Activated CD8-positive, alpha-beta memory T cell treated with anti-CD3 and anti-CD28 coated beads for 48 hours (primary cell): ENCODE measurements at regions not wholly inside any gene's neighbourhood (a gene's known extent, or its start where the extent isn't known, plus 50 kb on each side); places are given as distances from the start of the nearest gene placed in this dataset.
"Not testable (repeated sequence)": the region's sequence is repeated elsewhere in the genome, so short reads cannot be mapped to it uniquely, and the experiment has no call there.

ENCODE experiments used
- DNase-seq, 3 experiments: peaks; one replicate each; pipeline ENCODE4 v3.0.0-alpha.2; 2020; ENCODE audit warnings: low read depth in 2 of 3, low spot score in 2 of 3

DNA sequence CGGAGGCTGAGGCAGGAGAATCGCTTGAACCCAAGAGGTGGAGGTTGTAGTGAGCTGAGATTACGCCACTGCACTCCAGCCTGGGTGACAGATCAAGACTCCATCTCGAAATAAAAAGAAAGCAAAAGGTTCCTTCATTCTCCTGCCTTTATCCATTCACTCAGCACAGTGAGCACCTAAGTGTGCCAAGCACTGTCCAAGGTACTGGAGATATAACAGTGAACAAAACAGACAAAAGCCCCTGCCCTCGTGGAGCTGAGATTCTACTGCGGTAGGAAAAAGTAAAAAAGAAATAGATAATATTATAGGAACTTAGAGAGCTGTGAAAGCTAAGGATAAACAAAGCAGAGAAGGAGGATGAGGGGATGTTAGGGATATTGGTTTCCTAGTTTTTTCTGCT is 235.5 kb downstream of the NPIPA7 start:
- not testable (repeated sequence) for DNase-seq

GRCh38 chr16:16618963-16619465 is 240.1 kb downstream of the NPIPA7 start:
- not testable (repeated sequence) for DNase-seq

- not testable (repeated sequence) for DNase-seq
Observed at GRCh38 chr16:16624367-16624766, 245.4 kb downstream of the NPIPA7 start.

DNA sequence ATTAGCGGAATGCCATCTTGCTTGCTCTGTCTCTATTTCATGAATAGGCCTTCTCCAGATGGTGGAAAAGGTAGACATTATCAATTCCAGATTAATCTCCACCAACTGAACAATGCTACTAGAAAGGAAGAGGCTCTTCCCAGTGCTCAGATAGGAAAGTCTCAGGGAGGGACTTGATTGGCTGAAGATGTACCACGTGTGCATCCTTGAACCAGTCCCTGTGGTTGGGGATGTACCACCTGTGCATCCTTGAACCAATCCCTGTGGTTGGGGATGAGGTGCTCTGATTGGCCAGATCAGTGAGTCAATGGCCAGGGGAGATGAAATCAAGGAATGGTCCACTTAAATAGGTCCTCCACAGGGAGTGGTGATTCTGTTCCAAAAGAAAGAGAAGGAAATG is 246.2 kb downstream of the NPIPA7 start:
- DNase-seq: not testable (repeated sequence)

DNA sequence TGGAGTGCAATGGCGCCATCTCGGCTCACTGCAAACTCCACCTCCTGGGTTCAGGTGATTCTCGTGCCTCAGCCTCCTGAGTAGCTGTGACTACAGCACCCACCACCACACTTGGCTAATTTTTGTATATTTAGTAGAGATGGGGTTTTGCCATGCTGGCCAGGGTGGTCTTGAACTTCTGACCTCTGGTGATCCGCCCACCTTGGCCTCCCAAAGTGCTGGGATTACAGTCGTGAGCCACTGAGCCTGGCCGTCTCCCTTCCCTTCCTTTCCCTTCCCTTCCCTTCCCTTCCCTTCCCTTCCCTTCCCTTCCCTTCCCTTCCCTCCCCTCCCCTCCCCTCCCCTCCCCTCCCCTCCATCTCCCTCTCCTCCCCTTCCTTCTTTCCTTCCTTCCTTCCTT is 248.9 kb downstream of the NPIPA7 start:
- not testable (repeated sequence) for DNase-seq

GRCh38 chr16:16638231-16638630 is 259.3 kb downstream of the NPIPA7 start:
- not testable (repeated sequence) for DNase-seq

- not testable (repeated sequence) for DNase-seq
Observed at GRCh38 chr16:16638714-16639113, 259.8 kb downstream of the NPIPA7 start.

- not testable (repeated sequence) for DNase-seq
Observed at GRCh38 chr16:16643828-16644227, 264.9 kb downstream of the NPIPA7 start.

DNA sequence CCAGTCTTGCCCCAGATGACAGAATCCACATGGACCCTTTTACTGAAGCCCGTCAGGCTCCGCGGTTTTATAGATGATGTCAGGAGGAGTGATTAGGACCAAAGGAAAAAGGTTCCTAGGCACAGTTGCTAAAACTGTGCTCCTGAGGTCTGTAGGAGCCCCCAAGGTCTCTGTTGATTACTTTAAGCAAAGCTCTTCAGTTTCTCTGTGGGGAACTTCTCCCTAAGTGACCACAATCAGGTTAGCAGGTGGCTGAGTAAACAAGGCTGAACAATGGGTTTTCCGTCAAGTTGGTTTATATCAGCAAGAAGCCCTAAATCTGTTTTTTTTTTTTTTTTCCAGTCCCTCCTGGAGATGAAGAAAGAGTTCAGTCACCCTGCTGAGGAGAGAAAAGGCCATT is 269.1 kb downstream of the NPIPA7 start:
- DNase-seq: not testable (repeated sequence)

DNA sequence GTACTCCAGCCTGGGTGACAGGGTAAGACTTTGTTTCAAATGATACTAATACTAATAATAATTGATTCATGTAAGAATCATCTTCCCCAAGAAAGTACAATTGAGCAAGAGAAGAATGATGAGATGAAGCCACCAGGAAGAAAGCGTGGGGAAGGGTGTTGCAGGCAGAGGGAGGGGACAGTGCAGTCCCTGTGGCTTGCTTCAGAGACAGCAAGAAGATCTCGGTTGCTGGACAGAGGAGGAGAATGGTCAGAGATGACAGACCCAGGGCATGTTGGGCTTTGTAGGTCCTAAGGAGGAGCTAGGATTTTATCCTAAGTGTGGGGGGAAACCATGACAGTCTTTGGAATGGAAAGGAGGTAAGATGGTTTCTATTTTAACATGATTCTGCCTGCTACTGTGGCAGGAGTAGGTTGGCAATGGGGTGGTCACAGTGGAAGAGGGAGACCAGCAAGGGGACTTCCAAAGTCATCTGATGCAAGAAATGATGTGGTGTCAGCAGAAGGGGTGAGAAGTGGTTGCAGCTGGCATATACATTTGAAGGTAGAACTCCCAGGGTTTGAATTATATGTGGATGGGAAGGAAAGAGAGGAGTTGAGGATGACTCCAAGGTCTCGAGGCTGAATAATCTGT is 293.4 kb downstream of the NPIPA7 start:
- DNase-seq: not testable (repeated sequence)

DNA sequence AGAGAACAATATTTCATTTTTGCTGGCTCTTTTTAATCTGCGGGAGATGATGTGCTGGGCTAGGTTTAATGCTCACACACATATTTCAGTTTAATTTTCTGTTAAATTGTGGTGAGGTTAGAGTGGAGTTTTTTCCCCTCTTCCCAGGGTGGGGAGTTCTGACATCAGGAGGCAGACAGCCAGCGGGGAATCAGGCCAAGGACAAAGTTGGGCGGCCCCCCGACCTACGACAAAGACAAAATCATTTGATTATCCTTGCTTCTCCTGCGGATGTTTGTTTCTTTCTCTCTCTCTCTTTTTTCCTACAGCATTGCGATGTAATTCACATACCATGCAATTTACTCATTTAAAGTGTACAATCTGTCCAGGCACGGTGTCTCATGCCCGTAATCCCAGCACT is 295.9 kb downstream of the NPIPA7 start:
- DNase-seq: not testable (repeated sequence)

- DNase-seq: not testable (repeated sequence)
Observed at GRCh38 chr16:16721849-16722248, 342.9 kb downstream of the NPIPA7 start.

GRCh38 chr16:16722666-16723065 is 343.7 kb downstream of the NPIPA7 start:
- DNase-seq: not testable (repeated sequence)

- not testable (repeated sequence) for DNase-seq
Observed at GRCh38 chr16:16723819-16724519, 345.0 kb downstream of the NPIPA7 start.

DNA sequence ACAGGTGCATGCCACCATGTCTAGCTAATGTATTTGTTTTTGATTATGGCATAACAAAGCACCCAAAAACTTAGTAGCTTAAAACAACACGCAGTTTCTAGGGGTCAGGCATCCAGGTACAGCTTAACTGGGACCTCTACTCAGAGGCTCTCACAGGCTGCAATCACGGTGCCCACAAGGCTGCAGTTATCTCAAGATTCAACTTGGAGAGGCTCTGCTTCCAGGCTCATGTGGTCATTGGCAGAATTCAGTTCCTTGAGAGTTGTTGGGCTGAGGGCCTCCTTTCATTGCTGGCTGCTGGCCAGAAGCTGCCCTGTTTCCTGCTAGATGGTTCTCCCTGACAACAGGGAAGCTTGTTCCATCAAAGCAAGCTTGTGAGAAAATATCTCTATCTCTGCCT is 348.1 kb downstream of the NPIPA7 start:
- DNase-seq: not testable (repeated sequence)

- DNase-seq: not testable (repeated sequence)
Observed at GRCh38 chr16:16742573-16742972, 363.6 kb downstream of the NPIPA7 start.

DNA sequence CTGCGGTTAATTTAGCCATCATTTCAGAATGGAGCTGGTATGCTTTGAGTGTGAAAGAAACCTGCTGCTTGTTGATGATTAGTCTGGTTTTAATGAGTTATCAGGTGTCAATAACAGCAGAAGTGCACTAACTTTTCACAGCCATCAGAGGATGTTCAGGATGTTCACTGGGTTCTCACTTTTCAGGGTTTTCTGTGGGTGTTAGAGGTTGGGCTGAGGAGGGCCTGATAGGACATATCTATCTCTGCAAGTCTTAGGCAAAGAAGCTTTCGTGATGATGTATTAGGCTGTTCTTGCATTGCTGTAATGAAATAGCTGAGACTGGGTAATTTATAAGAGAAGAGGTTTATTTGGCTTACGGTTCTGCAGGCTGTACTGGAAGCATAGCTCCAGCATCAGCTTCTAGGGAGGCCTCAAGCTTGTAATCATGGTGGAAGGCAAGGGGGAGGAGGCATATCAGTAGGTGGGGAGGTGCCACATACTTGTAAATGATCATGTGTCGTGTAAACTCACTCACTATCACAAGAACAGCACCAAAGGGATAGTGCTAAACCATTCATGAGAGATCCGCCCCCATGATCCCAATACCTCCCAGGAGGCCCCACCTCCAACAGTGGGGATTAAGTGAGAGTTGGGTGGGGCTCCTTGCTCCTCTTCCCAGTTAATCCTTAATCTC is 376.2 kb downstream of the NPIPA7 start:
- not testable (repeated sequence) for DNase-seq

DNA sequence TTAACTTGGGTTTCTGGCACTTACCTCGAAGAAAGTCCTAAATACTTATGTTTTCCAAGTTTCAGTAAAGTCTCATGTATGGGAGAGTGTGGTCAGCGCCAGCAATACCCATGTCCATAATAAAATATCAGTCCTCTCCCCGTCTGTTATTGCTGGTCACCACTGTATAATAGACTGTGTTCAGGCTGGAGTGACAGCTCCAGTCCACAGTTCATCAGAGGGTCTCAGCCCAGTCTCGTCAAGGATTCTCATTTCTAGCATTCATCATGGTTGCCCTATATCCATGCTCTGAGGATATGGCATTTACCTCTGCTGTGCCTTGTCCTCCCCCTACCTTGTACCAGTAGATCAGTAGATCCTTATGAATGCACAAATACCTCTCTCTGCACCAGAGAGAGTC is 384.5 kb downstream of the NPIPA7 start:
- no peak for DNase-seq

- DNase-seq: not testable (repeated sequence)
Observed at GRCh38 chr16:16770717-16771116, 391.8 kb downstream of the NPIPA7 start.

DNA sequence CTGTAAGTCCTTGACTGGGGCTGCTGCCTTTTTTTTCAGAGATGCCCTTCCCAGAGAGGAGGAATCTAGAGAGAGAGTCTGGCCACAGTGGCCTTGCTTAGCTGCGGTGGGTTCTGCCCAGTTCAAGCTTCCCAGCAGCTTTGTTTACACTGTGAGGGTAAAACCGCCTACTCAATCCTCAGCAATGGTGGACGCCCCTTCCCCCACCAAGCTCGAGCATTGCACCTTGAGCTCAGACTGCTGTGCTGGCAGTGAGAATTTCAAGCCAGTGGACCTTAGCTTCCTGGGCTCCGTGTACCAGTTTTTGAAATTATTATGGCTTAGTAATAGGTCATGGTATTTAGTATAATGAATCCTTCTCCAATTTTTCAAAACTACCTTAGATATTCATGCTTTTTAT is 395.4 kb downstream of the NPIPA7 start:
- no peak for DNase-seq

- DNase-seq: no peak
Observed at GRCh38 chr16:16778332-16778731, 399.4 kb downstream of the NPIPA7 start.

- no peak for DNase-seq
Observed at GRCh38 chr16:16780588-16780987, 401.6 kb downstream of the NPIPA7 start.
